ENCODE measurements at regions not wholly inside any gene's neighbourhood (a gene's known extent, or its start where the extent isn't known, plus 50 kb on each side); places are given as distances from the start of the nearest gene placed in this dataset.

GRCh38 chr21:15625363-15625762 lies 104.4 kb upstream of the USP25 start:
- H2BK20ac ChIP-seq (ENCODE audit: low read depth, low read length, poor library complexity, severe bottlenecking) = no peak overlapping the region
- no peaks in the 10 kb centered on the region for H3K36me3 Mint-ChIP-seq (ENCODE audit: insufficient read depth in 1 of 3, low read depth in 3 of 3)
- H3K23ac ChIP-seq (ENCODE audit: insufficient read length, low read depth, low read length) = no peak overlapping the region
- H3K27ac Mint-ChIP-seq = no peak overlapping the region
- no peak overlapping the region for H4K8ac ChIP-seq (replicated peaks; ENCODE audit: insufficient read length, low read depth, low read length)
- H3K9me3 ChIP-seq (ENCODE audit: control insufficient read depth, low read depth, low read length) = no peaks in the 10 kb centered on the region
- TF ChIP-seq CTCF (conservative IDR thresholded peaks at IDR 0.05) = no peak
- H3K4me1 Mint-ChIP-seq = peaks cover 5 to 10% of the 10 kb centered on the region in 2 experiments
- H3K14ac ChIP-seq (ENCODE audit: insufficient read depth, low read length) = no peak overlapping the region; the same call in 1 of the 2 replicates
- WGBS (ENCODE audit: extremely low coverage, insufficient read length, low lambda C conversion rate) = no CpG with 5 or more reads among the region's 3 CpGs
- no peak overlapping the region for H2AK5ac ChIP-seq (ENCODE audit: insufficient read length, low read length)
- no peak for DNase-seq
- H3T11ph ChIP-seq (ENCODE audit: low read length) = no peak overlapping the region
- H3K4ac ChIP-seq (ENCODE audit: low read depth, low read length) = no peak overlapping the region
- no peak overlapping the region for H3K27ac ChIP-seq (ENCODE audit: insufficient read length, low read depth, low read length)
- H4K91ac ChIP-seq (ENCODE audit: insufficient read length, low read depth, low read length) = no peak overlapping the region
- no peaks in the 10 kb centered on the region for H3K79me2 ChIP-seq (ENCODE audit: insufficient read depth, low read length)
- H2BK15ac ChIP-seq (ENCODE audit: low read depth, low read length) = no peak overlapping the region
- H4K20me1 ChIP-seq (ENCODE audit: control insufficient read depth, insufficient read depth, insufficient read length) = no peaks in the 10 kb centered on the region
- H3K4me1 ChIP-seq (ENCODE audit: insufficient read depth, low read length) = no peaks in the 10 kb centered on the region
- no peak overlapping the region for H4K5ac ChIP-seq (ENCODE audit: insufficient read length, low read depth, low read length)
- H2BK5ac ChIP-seq (ENCODE audit: insufficient read length, low read length) = no peak overlapping the region
- H3K27me3 Mint-ChIP-seq (ENCODE audit: low read depth) = no peaks in the 10 kb centered on the region
- no peak overlapping the region for H2AFZ ChIP-seq (ENCODE audit: low read length)
- H3K27me3 ChIP-seq (ENCODE audit: insufficient read depth, low read length) = no peaks in the 10 kb centered on the region
- no peak overlapping the region for H3K56ac ChIP-seq (ENCODE audit: insufficient read length, low read depth, low read length)
- no peaks in the 10 kb centered on the region for H3K79me1 ChIP-seq (ENCODE audit: insufficient read depth, low read depth, low read length, poor library complexity, severe bottlenecking)
- H3K23me2 ChIP-seq (ENCODE audit: insufficient read length, low read depth, low read length, poor library complexity, severe bottlenecking) = no peaks in the 10 kb centered on the region
- H3K4me2 ChIP-seq (ENCODE audit: insufficient read depth, insufficient read length, low read length) = no peak overlapping the region
- no peak overlapping the region for H3K18ac ChIP-seq (ENCODE audit: insufficient read length, low read depth, low read length)
- no peaks in the 10 kb centered on the region for H3K9me3 Mint-ChIP-seq
- H3K9ac ChIP-seq (ENCODE audit: extremely low read depth, insufficient read length, low read length) = no peak overlapping the region
- no peak overlapping the region for H2BK12ac ChIP-seq (ENCODE audit: insufficient read length, low read depth, low read length)
- H2BK120ac ChIP-seq (ENCODE audit: low read depth, low read length, poor library complexity, severe bottlenecking) = no peak overlapping the region
- no peak overlapping the region for H3K4me3 Mint-ChIP-seq
